ENCODE measurements at regions not wholly inside any gene's neighbourhood (a gene's known extent, or its start where the extent isn't known, plus 50 kb on each side); places are given as distances from the start of the nearest gene placed in this dataset.
A peak's percentile ranks its signal among the peaks of the same experiment; 100 is the strongest.

- DNase-seq (peak in 1 of 3 donors; percentile 25), ATAC-seq (no peak)
- no peaks in the 10 kb centered on the region for H3K27me3 ChIP-seq
- H3K36me3 ChIP-seq: no peaks in the 10 kb centered on the region
- no peak for TF ChIP-seq POLR2A (IDR thresholded peaks at IDR 0.05)
- no peak for TF ChIP-seq CTCF (IDR thresholded peaks at IDR 0.05)
- no peaks in the 10 kb centered on the region for H3K4me1 ChIP-seq
- H3K4me3 ChIP-seq: no peak overlapping the region
- intact Hi-C loops (cut with DNase I): loop anchor here in 1 of 2 donors (5.0 kb wide), 1 partner anchor 555 kb away; no protein-coding TSS in a partner anchor
- 85% methylated on average over 8 of the region's 10 CpGs for WGBS (ENCODE audit: insufficient coverage, low coverage, low lambda C conversion rate, missing lambda C conversion rate)
- H3K27ac ChIP-seq: no peak overlapping the region
- H3K9me3 ChIP-seq: no peaks in the 10 kb centered on the region
These were observed 243.2 kb downstream of the OGFRL1 start for GRCh38 chr6:71531841-71532240.

DNA sequence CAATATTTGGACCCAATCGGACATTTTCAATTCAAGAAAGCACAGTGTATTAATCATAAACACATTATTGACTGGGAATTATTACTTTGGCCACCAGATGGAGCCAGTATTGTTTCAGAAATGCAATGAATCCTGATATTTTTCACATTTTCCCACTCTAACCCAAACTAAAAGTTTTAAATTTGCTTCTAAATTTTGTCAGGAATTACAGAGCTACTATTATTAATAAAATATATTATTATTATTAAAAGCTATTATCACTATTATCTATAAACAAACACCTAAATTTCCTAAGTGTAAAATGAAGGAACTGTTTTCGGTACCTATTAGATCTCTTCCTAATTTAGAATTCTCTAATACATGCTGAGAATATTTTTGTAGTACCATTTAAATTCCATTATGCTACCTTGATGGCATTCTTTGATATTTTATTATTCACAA is 245.3 kb downstream of the OGFRL1 start:
- Histone ChIP-seq H3K4me3 (no peak overlapping the region), H3K36me3 (no peaks in the 10 kb centered on the region), H3K9me3 (no peaks in the 10 kb centered on the region), H3K27ac (no peak overlapping the region), H3K27me3 (no peaks in the 10 kb centered on the region), H3K4me1 (no peaks in the 10 kb centered on the region)
- 57% methylated on average over 2 of the region's 2 CpGs for WGBS (ENCODE audit: insufficient coverage, low coverage, low lambda C conversion rate, missing lambda C conversion rate)
- DNase-seq (no peak), ATAC-seq (no peak)
- intact Hi-C loops (cut with DNase I): loop anchor here in 1 of 2 donors (5.0 kb wide), 1 partner anchor 553 kb away; no protein-coding TSS in a partner anchor
- TF ChIP-seq CTCF (IDR thresholded peaks at IDR 0.05) (peak; percentile 44 to 73 (median 69)), POLR2A (IDR thresholded peaks at IDR 0.05) (no peak)

DNA sequence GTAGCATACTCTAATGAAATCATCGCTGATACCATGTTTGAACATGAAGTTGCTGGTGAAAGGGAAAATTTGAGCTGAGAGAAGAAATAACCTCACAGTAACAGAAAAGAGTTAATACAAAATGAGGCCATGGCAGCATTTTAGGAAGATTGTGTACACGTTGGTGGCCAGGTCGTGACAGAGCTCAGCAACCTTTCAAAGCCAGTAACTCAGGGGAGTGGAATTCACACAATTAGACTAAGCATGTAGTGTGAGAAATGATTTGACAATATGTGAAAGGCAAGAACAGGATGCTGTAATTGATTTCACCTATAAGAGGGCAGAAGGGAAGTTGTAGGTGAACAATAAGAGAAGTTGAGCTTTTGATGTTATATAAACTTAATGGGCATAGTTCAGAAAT is 246.3 kb downstream of the OGFRL1 start:
- no peak overlapping the region for H3K27ac ChIP-seq
- intact Hi-C loops (cut with DNase I): loop anchor here in 1 of 2 donors (5.0 kb wide), 1 partner anchor 552 kb away; no protein-coding TSS in a partner anchor
- H3K36me3 ChIP-seq: no peaks in the 10 kb centered on the region
- no peaks in the 10 kb centered on the region for H3K9me3 ChIP-seq
- no peak for DNase-seq
- 51% methylated on average over 3 of the region's 3 CpGs for WGBS (ENCODE audit: insufficient coverage, low coverage, low lambda C conversion rate, missing lambda C conversion rate)
- H3K27me3 ChIP-seq: no peaks in the 10 kb centered on the region
- no peak overlapping the region for H3K4me3 ChIP-seq
- H3K4me1 ChIP-seq: no peaks in the 10 kb centered on the region
- TF ChIP-seq POLR2A (IDR thresholded peaks at IDR 0.05) (no peak), CTCF (IDR thresholded peaks at IDR 0.05) (no peak)
- no peak for ATAC-seq

DNA sequence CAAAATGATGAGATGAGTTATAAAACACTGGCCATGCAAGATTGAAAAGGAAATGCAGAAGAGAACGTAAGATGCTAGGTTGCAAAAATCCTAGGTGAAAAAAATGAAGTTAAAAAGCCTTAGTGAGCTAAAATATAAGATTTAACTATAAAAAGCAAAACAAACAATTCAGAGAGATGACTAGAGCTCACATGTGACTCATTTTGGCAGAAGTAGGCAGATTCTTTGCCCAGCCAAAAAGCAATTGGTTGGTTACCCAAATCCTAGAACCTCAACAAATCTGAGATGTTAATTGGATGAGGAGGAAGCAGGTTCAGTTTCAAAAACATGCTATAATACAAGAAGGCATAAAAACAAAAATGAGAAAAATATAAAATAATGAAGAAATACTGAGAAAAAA is 249.1 kb downstream of the OGFRL1 start:
- WGBS (ENCODE audit: insufficient coverage, low coverage, low lambda C conversion rate, missing lambda C conversion rate): 55% methylated on average over 1 of the region's 1 CpG
- H3K4me3 ChIP-seq: no peak overlapping the region
- H3K36me3 ChIP-seq: no peaks in the 10 kb centered on the region
- TF ChIP-seq CTCF (IDR thresholded peaks at IDR 0.05) (no peak), POLR2A (IDR thresholded peaks at IDR 0.05) (no peak)
- H3K4me1 ChIP-seq: no peaks in the 10 kb centered on the region
- no peaks in the 10 kb centered on the region for H3K9me3 ChIP-seq
- intact Hi-C loops (cut with DNase I): no loop called here
- no peak for ATAC-seq
- no peaks in the 10 kb centered on the region for H3K27me3 ChIP-seq
- no peak for DNase-seq
- no peak overlapping the region for H3K27ac ChIP-seq

DNA sequence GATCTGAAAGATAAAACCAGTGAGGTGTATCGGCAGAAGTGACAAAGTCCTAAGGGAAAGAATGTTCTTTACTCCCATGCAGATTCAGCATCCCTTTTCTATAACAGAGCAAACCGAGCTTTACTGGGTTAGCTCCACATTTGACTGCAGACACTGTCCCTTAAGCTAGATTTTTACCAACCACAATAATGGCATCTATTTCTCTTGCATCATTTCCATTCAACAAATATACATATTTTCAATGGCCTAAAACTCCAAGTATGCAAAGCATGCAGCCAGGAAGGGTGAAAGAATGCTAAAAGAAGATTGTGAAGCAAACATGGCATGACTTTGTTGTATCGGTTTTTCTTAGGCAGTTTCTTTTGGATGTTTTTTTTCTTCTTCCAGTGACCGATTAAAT is 255.4 kb downstream of the OGFRL1 start:
- 43% methylated on average over 4 of the region's 4 CpGs for WGBS (ENCODE audit: insufficient coverage, low coverage, low lambda C conversion rate, missing lambda C conversion rate)
- intact Hi-C loops (cut with DNase I): no loop called here
- no peak for TF ChIP-seq POLR2A (IDR thresholded peaks at IDR 0.05)
- no peak for TF ChIP-seq CTCF (IDR thresholded peaks at IDR 0.05)

More for the DNA sequence above, 255.4 kb downstream of the OGFRL1 start:
- Histone ChIP-seq H3K27ac (no peak overlapping the region), H3K4me1 (no peaks in the 10 kb centered on the region), H3K4me3 (no peak overlapping the region), H3K9me3 (no peaks in the 10 kb centered on the region), H3K27me3 (no peaks in the 10 kb centered on the region), H3K36me3 (no peaks in the 10 kb centered on the region)
- ATAC-seq (no peak), DNase-seq (no peak)
